GM12874 (cell line): ENCODE measurements at regions not wholly inside any gene's neighbourhood (a gene's known extent, or its start where the extent isn't known, plus 50 kb on each side); places are given as distances from the start of the nearest gene placed in this dataset.

Experiments used
- TF ChIP-seq, protein P1 (sequence below): IDR thresholded peaks from 2 replicates; pipeline ENCODE4 v1.5.1; 2011; ENCODE audit warnings: low read depth, mild to moderate bottlenecking, control low read depth, low read length, moderate library complexity; ENCODE audit not compliant: insufficient read depth

GRCh38 chr7:110407706-110408105, 683.2 kb upstream of the LRRN3 start:
- TF ChIP-seq, protein P1, sequence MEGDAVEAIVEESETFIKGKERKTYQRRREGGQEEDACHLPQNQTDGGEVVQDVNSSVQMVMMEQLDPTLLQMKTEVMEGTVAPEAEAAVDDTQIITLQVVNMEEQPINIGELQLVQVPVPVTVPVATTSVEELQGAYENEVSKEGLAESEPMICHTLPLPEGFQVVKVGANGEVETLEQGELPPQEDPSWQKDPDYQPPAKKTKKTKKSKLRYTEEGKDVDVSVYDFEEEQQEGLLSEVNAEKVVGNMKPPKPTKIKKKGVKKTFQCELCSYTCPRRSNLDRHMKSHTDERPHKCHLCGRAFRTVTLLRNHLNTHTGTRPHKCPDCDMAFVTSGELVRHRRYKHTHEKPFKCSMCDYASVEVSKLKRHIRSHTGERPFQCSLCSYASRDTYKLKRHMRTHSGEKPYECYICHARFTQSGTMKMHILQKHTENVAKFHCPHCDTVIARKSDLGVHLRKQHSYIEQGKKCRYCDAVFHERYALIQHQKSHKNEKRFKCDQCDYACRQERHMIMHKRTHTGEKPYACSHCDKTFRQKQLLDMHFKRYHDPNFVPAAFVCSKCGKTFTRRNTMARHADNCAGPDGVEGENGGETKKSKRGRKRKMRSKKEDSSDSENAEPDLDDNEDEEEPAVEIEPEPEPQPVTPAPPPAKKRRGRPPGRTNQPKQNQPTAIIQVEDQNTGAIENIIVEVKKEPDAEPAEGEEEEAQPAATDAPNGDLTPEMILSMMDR, result no peak

- TF ChIP-seq, protein P1, result no peak
These were observed 678.3 kb upstream of the LRRN3 start for GRCh38 chr7:110412614-110413013.

GRCh38 chr7:110413038-110413437, 677.9 kb upstream of the LRRN3 start:
- TF ChIP-seq, protein P1, result no peak

GRCh38 chr7:110417611-110418010, 673.3 kb upstream of the LRRN3 start:
- TF ChIP-seq, protein P1, result no peak

DNA sequence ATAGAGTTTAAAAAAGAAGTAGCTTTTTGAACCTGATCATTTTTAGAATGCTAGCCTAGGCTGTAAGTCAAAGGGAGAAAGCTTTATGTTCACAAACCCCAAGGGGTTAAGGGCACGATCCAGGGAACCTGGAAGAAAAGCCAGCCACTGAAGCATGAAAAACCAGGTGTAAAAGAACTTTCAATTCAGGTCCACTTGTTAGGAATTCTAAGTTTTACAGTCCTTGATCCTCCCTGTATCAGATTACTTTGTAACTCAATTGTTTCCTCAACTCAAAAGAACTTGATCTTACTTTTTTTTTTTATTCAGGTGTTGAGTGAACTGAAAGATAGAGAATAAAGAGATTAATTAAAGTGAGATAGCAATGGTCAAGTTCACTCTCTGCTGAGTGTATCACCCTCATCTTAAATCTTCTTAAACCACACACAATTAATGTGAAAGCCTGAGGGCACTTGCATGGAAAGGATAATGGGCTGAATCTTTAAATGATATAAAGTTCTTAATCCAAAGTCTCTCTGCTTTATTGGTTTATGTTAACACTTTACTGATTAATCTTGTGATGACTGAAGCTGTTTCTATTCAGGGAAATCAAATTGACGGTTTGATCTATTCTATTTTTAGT, 672.2 kb upstream of the LRRN3 start:
- TF ChIP-seq, protein P1, result no peak

DNA sequence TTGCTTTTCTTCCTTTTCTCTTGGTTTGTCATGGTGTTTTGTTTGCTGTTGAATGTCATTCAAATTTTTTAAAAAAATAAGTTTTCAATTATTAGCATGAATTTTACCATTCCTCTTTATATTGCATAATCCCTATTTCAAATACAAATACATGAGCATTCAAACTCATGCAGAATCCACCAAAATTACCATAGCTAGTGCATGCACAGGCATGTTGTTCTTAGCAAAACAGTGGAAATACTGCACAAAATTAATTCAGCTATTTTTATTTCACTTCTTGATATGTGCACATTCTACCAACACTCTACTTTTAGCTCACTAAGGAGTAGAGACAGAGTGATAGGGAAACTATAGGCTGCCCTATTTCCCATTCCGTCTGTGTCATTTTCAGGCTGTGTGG, 670.1 kb upstream of the LRRN3 start:
- TF ChIP-seq, protein P1, result no peak

DNA sequence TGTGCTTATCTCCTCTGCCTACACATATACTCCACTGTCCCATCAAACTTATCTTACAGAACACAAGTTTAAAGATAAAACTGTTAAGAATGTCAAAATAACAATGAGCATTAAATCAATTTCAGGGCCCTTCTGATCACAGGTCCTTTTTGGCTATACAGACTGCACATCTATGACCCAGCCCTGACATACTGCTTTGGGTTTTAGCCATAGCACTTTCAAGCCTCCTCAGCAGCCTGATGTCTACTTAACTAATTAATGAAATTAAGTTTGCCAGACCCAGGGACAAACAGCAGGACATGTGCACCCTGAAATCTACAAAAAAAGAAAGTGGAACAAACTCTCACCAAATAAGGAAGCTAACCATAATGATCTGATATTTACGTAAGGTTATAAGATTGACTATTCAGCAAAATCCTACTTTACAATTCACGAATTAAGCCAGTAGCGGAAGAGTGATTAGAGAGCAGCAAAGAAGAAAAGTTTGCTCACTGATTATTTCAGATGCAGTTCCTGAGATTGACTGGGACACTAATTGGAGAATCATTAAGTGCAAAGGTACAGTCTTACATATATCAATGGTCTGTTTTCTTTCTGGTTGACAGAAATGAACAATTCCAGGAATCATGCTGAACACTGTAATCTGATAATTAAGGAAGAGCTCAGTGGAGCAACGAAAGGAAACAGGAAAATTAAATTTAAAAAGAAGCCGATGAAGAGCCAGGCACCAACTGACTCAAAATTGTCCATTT, 669.3 kb upstream of the LRRN3 start:
- TF ChIP-seq, protein P1, result no peak
